GM18499 (cell line): ENCODE measurements at regions not wholly inside any gene's neighbourhood (a gene's known extent, or its start where the extent isn't known, plus 50 kb on each side); places are given as distances from the start of the nearest gene placed in this dataset.

ENCODE experiments used
- ATAC-seq: cut with Tn5 transposase; IDR thresholded peaks from one replicate; pipeline ENCODE4 v1.9.1; 2021; ENCODE audit warnings: moderate number of reproducible peaks; ENCODE audit not compliant: insufficient read depth, unreplicated experiment

DNA sequence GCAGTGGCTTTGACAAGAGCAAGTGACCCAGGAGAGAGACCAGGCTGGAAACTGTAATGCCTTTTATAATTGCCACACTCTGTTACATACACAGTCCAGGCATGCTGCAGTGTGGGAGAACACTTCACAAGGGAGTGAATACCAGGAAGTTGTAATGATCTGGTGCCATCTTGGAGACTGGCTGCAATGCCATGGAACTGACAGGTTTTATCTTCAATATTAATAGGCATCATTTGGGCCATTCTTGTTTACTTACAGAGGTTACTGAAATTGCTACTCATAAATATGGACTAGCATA lies 274.3 kb downstream of the AUH start:
- ATAC-seq: no peak

DNA sequence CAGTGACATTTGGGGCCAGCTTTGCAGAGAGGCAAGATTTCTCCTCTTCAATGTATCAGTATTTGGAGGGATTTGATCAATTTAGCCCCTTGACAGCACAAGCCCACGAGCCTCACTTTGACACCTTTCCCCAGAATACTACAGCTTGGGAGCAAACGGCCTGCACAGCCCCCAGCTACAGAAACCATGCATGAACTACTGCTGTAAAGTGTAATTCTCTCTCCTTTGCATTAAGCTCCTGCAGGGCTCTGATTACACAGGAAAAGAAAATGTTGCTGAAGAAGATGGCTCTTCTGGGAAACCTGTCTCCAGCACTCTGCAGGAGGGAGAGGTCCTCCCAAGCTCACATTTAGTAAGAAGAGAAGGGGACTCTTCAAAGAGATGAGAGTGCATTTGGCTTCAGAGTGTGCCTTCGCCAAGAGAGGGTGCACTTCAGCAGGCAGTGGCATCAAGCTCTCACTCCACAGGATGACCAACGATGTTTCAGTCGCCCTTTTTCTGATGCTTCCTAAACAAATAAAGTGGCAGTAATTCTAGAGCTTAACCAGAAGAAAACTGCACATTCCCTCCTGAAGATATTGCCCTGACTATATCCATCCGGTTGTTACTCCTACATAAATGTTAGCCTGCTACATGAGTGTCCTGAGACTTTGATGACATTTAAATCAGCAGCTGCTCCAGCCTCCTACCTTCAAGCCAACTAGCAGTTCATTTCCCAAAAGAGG lies 272.2 kb downstream of the AUH start:
- ATAC-seq: no peak

GRCh38 chr9:91090130-91090410 lies 271.6 kb downstream of the AUH start:
- no peak for ATAC-seq

- ATAC-seq: no peak
Observed at GRCh38 chr9:91092214-91092613, 269.5 kb downstream of the AUH start.

- no peak for ATAC-seq
Observed at GRCh38 chr9:91094324-91095088, 267.2 kb downstream of the AUH start.

- no peak for ATAC-seq
Observed at GRCh38 chr9:91098203-91098850, 263.4 kb downstream of the AUH start.

DNA sequence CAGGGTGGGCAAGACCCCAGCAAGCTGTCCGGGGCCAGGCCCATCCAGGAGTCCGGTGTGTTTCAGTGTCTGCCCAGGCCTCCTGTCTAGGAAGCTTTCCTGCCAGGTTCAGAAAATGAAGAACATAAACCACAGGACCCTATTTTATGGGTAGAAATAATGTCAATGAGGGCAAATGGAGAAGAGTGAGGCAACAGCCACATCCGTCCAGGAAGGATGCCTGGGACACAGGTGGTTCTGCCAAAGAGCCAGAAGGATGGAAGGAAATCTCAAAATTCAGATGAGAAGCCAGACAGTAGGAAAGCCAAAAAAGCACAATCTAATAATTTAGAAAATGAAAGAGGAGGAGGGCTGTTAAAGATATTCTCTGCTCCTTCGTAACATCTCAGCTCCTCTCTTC lies 262.3 kb downstream of the AUH start:
- no peak for ATAC-seq

DNA sequence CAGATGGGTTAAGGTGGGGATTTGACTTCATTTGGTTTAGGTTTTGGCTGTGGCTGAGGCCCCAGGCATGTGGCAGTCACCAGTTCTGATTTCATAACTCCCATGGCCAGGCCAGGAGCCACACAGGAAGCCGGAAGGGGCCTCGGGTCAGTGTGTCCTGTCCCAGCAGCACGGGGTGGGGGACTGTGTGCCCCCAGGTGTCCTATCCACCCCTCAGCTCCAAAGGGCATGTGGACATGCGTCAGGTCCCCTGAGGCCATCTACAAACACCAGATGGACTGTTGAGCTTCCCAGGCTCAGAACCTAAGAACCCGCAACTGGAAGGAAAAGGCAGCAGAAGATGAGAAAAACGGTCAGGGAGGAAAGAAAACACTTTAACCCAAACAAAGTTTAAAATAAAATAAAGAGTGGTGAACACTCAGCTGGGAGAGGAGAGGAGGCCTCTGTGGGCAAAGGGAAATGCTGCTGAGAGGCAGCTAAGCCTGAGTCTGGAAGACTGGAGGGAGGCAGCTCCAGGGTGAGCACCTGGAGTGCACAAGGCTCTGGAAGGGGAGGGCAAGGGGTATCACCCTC lies 260.8 kb downstream of the AUH start:
- ATAC-seq: no peak

GRCh38 chr9:91101611-91102168 lies 260.0 kb downstream of the AUH start:
- no peak for ATAC-seq

- ATAC-seq: no peak
Observed at GRCh38 chr9:91102269-91102668, 259.4 kb downstream of the AUH start.

GRCh38 chr9:91103931-91104330 lies 257.8 kb downstream of the AUH start:
- ATAC-seq: no peak

- no peak for ATAC-seq
Observed at GRCh38 chr9:91106415-91107081, 255.2 kb downstream of the AUH start.

GRCh38 chr9:91111226-91111625 lies 250.5 kb downstream of the AUH start:
- ATAC-seq: no peak

- ATAC-seq: no peak
Observed at GRCh38 chr9:91111876-91112275, 249.8 kb downstream of the AUH start.

DNA sequence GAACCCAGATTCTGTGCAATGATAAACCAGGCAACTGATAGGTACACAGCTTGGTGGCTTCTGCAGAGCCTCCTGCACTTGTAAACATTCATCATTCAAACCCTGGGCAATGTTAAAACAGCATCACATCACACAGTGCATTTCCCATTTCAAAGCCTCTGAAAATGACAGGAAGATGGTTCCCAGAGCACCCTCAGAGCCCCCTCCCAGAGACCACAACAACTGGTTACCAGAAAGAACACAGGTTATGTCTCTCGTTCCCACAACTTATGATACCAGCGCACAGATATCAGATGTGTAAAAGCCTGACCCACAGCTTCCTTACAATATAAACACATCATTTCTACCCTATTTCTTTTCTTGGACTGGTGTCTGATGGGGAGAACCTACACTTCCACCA lies 248.7 kb downstream of the AUH start:
- no peak for ATAC-seq

GRCh38 chr9:91114450-91114849 lies 247.3 kb downstream of the AUH start:
- ATAC-seq: no peak

DNA sequence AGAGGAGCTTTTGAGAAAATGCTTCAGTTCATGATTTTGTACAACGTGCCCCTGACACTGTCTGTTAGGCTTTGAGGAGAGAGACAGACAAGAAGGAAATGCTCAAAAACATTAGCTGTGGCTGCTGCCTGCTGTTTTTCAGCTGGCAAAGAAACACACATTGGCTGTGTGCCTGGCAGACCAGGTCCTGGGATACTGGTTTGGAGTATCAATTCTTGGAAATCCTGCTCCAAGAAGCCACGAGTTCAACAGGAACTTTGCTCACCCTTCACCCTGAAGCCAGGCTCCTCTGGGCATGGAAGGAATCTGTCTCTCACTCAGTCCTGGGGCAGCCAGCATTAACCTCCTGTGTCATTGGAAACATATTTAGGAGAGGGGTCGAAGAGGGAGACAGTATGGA lies 245.5 kb downstream of the AUH start:
- no peak for ATAC-seq

DNA sequence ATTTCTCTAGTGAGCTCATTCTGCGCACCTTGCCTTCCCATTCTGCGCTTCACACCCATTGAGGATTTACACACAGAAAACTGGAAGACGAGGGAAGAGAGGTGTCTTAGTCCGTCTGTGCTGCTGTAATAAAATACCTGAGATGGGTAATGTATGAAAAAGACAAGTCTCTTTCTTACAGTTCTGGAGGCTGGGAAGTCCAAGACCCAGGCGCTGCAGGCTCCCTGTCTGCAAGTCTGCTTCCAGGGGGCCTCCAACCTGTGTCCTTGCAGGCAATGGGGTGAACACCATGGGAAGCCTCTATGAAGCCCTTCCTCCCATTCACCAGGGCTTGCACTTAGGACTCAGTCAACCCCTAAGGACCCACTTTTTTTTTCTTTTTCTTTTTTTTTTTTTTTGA lies 245.0 kb downstream of the AUH start:
- ATAC-seq: no peak

DNA sequence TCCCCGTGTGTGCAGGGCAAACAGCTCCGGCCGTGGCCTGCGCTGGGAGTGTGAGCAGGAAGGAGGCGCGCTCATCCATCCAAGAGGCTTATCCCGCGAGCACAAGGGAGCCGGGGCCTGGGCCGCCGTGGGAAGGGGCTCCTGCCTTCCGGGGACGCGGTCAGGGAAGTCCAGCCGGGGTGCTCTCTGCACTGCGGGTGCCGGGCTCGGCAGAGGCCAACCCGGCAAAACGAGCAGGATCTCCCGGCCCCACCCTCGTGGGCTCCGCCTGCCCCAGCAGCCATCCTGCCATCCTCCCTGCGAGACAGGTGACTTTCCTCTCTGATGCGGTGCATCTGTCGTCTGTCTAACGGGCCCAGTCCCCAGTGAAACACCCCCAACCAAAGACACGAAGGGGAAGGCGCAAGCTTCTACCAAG lies 244.2 kb downstream of the AUH start:
- ATAC-seq: no peak

DNA sequence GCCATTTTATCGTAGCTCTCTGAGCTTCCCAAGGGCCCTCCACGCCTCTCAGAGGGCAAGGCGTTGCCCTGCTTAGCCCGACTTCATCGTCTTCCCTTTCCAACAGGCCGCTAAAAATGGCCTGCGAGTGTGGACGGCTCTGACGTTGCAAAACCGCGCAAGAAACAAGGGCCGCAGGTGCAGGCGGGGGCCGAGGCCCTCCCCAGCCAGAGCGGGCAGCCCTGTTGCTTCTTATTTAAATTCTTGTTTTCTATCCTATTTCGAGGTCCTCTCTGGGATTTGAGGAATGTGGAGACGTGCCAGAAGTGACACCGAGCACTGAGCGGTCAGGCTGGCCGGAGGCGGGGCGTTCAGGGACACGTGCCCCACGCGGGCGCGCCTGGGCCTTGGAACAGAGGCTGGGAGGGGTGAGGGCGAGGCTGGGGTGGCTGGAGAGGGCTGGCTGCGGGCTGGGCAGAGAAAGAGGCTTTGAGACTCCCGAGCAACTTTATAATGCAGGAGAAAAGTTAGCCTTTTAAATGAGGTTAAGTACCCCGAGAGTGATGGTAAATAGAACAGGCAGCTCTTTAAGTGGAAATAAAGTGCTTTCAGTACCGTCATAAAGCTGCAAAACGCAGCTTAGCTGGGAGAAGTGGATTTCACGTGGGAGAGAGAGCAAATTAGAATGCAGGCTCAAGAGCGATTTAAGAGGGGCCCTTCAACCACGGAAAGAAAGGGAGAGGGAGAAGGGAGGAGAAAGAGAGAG lies 243.6 kb downstream of the AUH start:
- no peak for ATAC-seq
